Vagina (tissue), 2 donors: ENCODE measurements at regions not wholly inside any gene's neighbourhood (a gene's known extent, or its start where the extent isn't known, plus 50 kb on each side); places are given as distances from the start of the nearest gene placed in this dataset.
A peak's percentile ranks its signal among the peaks of the same experiment; 100 is the strongest.

Source experiments
- DNase-seq, 2 donors: peaks; one replicate each; pipeline ENCODE4 v3.0.0-alpha.2; 2017; ENCODE audit errors: extremely low spot score in 2 of 2
- H3K27ac ChIP-seq: fragments of 200-600 bp; sonication (generic); one replicate; pipeline ENCODE4 v1.5.1; 2019
- H3K27me3 ChIP-seq: fragments of 200-600 bp; sonication (generic); one replicate; pipeline ENCODE4 v1.5.1; 2019
- H3K36me3 ChIP-seq, 2 donors: fragments of 200-600 bp; sonication (generic); one replicate each; pipeline ENCODE4 v1.5.1; 2017 to 2019
- H3K4me1 ChIP-seq: fragments of 200-600 bp; sonication (generic); one replicate; pipeline ENCODE4 v1.5.1; 2019
- H3K4me3 ChIP-seq, 2 donors: fragments of 200-600 bp; sonication (generic); 1 replicate in 1 of 2; 2 replicates in 1 of 2; pipeline ENCODE4 v1.5.1; 2016 to 2019
- H3K9me3 ChIP-seq: fragments of 200-600 bp; sonication (generic); one replicate; pipeline ENCODE4 v1.5.1; 2019
- POLR2A ChIP-seq, 2 donors: fragments of 450-650 bp; IDR thresholded peaks; one replicate each; pipeline ENCODE4 v1.6.1; 2017; ENCODE audit warnings: antibody characterized with exemption in 2 of 2, mild to moderate bottlenecking in 2 of 2, moderate library complexity in 2 of 2
- POLR2AphosphoS5 ChIP-seq, 2 donors: sonication (generic); formaldehyde crosslinking; IDR thresholded peaks; one replicate each; pipeline ENCODE4 v1.9.0; 2017; ENCODE audit warnings: antibody characterized with exemption in 2 of 2, mild to moderate bottlenecking in 2 of 2, low read depth in 1 of 2; ENCODE audit not compliant: insufficient read depth in 1 of 2
- intact Hi-C: fragments of 100-400 bp; cut with DNase I; formaldehyde crosslinking; loops from one replicate; pipeline ENCODE4 v1.15.1; 2023
- TF ChIP-seq, protein P1 (sequence below), 3 experiments: fragments of 450-650 bp in 2 of 3; fragments of 200-600 bp in 1 of 3; sonication (generic) in 1 of 3; IDR thresholded peaks; one replicate each; pipeline ENCODE4 v1.5.1; 2017 to 2019; ENCODE audit warnings: antibody characterized with exemption in 3 of 3, mild to moderate bottlenecking in 2 of 3, moderate library complexity in 2 of 3

DNA sequence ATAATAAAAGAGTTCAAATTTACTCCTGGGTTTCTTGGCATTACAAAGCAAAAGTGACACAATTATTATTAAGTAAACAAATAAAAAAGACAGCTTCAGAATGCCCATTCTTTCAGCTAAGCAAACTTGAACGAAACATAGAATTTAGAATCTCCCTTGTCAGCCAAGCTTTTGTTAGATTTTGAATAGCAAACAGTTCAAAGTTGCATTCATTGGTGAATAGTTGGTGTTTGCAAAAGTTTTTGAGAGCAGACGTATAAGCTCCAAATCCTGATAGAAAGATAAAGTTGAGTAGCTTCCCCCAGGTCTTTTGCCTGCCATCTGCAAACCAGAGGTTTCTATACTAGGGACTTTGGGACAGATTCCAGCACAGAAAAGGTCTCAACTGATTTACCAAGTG is 434.3 kb upstream of the TNP1 start:
- H3K4me1 ChIP-seq: peaks cover 11% of the 10 kb centered on the region
- intact Hi-C loops: no loop called here

DNA sequence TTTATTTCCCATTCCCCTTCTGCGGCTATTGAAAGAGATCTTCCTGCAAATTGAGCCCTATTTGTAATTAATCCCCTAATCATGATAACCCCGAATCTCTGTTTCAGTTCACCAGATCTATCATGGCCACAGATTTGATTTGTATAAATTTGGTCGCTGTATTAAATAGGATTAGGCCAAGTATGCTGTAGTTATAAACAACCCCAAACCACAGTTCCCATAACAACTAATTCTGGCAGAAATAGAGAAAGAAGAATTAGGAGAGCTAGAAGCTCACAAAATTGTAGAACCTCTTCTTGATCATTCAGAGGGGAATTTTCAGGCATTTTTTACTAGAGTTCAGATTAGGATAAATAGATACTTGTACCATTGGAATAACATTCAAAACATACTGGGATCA is 433.7 kb upstream of the TNP1 start:
- Histone ChIP-seq H3K9me3 (no peaks in the 10 kb centered on the region), H3K27me3 (no peaks in the 10 kb centered on the region), H3K4me3 (no peak overlapping the region), H3K4me1 (peaks cover 11% of the 10 kb centered on the region), H3K27ac (no peak overlapping the region), H3K36me3 (no peaks in the 10 kb centered on the region)
- intact Hi-C loops: no loop called here
- DNase-seq: no peak
- TF ChIP-seq, protein P1, sequence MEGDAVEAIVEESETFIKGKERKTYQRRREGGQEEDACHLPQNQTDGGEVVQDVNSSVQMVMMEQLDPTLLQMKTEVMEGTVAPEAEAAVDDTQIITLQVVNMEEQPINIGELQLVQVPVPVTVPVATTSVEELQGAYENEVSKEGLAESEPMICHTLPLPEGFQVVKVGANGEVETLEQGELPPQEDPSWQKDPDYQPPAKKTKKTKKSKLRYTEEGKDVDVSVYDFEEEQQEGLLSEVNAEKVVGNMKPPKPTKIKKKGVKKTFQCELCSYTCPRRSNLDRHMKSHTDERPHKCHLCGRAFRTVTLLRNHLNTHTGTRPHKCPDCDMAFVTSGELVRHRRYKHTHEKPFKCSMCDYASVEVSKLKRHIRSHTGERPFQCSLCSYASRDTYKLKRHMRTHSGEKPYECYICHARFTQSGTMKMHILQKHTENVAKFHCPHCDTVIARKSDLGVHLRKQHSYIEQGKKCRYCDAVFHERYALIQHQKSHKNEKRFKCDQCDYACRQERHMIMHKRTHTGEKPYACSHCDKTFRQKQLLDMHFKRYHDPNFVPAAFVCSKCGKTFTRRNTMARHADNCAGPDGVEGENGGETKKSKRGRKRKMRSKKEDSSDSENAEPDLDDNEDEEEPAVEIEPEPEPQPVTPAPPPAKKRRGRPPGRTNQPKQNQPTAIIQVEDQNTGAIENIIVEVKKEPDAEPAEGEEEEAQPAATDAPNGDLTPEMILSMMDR (IDR thresholded peaks at IDR 0.05): no peak
- TF ChIP-seq POLR2AphosphoS5 (IDR thresholded peaks at IDR 0.05; ENCODE audit: insufficient read depth in 1 of 2, low read depth in 1 of 2): no peak
- no peak for TF ChIP-seq POLR2A (IDR thresholded peaks at IDR 0.05)

More for the DNA sequence above, 434.3 kb upstream of the TNP1 start:
- Histone ChIP-seq H3K27me3 (no peaks in the 10 kb centered on the region), H3K9me3 (no peaks in the 10 kb centered on the region), H3K4me3 (no peak overlapping the region), H3K27ac (no peak overlapping the region), H3K36me3 (no peaks in the 10 kb centered on the region)
- DNase-seq: no peak
- TF ChIP-seq, protein P1 (IDR thresholded peaks at IDR 0.05): no peak
- TF ChIP-seq POLR2A (IDR thresholded peaks at IDR 0.05): no peak
- TF ChIP-seq POLR2AphosphoS5 (IDR thresholded peaks at IDR 0.05; ENCODE audit: insufficient read depth in 1 of 2, low read depth in 1 of 2): no peak

DNA sequence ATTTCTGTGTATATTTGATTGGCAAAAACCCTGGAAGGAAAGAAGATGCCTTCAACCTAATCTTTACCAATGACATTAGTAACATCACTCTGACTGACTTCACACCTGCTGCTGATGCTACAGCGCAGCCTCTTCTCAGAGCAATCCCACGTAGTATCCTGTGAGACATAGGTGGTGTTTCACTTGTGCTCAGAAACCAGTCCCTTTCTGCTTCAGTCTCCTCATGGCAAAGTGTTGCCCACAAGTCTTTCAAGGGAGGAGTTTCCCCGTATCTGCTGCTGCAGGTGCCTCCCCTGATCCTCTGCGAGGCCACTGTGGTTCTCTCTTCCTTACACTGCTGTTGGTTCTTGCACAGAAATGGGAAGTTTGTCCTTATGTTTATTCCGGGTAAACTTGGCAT is 433.2 kb upstream of the TNP1 start:
- intact Hi-C loops: no loop called here
- DNase-seq: no peak
- no peak overlapping the region for H3K27ac ChIP-seq

DNA sequence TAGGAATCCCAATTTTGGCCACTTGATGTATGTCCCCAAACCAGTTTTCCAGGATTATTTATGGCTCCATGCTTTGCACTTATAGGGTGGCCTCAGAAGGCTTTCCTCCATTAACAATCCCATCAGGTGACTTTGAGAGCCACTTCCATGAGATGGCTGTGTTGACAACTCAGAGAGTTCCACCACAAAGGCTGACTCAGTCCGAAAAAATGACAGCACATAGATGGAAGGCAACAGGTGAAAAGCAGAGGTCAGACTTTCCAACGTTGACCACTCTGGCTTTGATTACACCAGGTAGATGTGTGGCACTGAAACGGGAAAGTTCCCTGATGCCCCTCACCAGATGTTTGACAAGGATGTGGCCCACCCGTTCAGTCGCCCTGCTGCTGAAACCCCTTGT is 431.4 kb upstream of the TNP1 start:
- Histone ChIP-seq H3K27ac (no peak overlapping the region), H3K4me1 (peaks cover 11% of the 10 kb centered on the region), H3K4me3 (no peak overlapping the region), H3K27me3 (no peaks in the 10 kb centered on the region), H3K36me3 (no peaks in the 10 kb centered on the region), H3K9me3 (no peaks in the 10 kb centered on the region)
- TF ChIP-seq POLR2A (IDR thresholded peaks at IDR 0.05) (no peak), POLR2AphosphoS5 (IDR thresholded peaks at IDR 0.05; ENCODE audit: insufficient read depth in 1 of 2, low read depth in 1 of 2) (no peak)
- TF ChIP-seq, protein P1 (IDR thresholded peaks at IDR 0.05): no peak
- intact Hi-C loops: no loop called here
- DNase-seq: no peak

More for the DNA sequence above, 433.2 kb upstream of the TNP1 start:
- Histone ChIP-seq H3K4me1 (peaks cover 11% of the 10 kb centered on the region), H3K36me3 (no peaks in the 10 kb centered on the region), H3K27me3 (no peaks in the 10 kb centered on the region), H3K9me3 (no peaks in the 10 kb centered on the region), H3K4me3 (no peak overlapping the region)
- TF ChIP-seq, protein P1 (IDR thresholded peaks at IDR 0.05): no peak
- TF ChIP-seq POLR2A (IDR thresholded peaks at IDR 0.05) (no peak), POLR2AphosphoS5 (IDR thresholded peaks at IDR 0.05; ENCODE audit: insufficient read depth in 1 of 2, low read depth in 1 of 2) (no peak)

DNA sequence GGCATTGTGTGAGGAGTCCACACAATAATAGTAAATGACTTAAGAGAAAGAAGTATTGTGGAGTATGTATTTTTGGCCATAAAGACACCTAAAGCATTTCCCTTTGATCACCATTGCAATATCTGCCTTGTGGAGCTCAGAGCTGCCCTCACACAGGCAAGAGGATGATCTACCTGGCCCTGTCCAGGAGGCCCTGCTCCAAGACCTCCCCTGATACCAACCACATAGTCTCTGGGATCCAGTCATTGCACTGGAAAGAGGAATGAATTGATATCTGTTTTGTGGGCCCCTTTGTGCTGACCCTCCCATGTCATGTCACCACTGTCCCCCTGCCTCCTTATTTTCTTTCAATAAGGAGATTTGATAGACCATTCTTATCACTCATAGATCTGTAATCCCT is 430.6 kb upstream of the TNP1 start:
- intact Hi-C loops: no loop called here
- H3K9me3 ChIP-seq: no peaks in the 10 kb centered on the region
- H3K27me3 ChIP-seq: no peaks in the 10 kb centered on the region
- DNase-seq: peak in 1 of 2 donors; percentile 18
- peaks cover 11% of the 10 kb centered on the region for H3K4me1 ChIP-seq
- TF ChIP-seq, protein P1 (IDR thresholded peaks at IDR 0.05): no peak
- no peak for TF ChIP-seq POLR2A (IDR thresholded peaks at IDR 0.05)
- no peak for TF ChIP-seq POLR2AphosphoS5 (IDR thresholded peaks at IDR 0.05; ENCODE audit: insufficient read depth in 1 of 2, low read depth in 1 of 2)
- H3K36me3 ChIP-seq: no peaks in the 10 kb centered on the region
- H3K27ac ChIP-seq: no peak overlapping the region
- no peak overlapping the region for H3K4me3 ChIP-seq
